ENCODE measurements at regions not wholly inside any gene's neighbourhood (a gene's known extent, or its start where the extent isn't known, plus 50 kb on each side); places are given as distances from the start of the nearest gene placed in this dataset.

DNA sequence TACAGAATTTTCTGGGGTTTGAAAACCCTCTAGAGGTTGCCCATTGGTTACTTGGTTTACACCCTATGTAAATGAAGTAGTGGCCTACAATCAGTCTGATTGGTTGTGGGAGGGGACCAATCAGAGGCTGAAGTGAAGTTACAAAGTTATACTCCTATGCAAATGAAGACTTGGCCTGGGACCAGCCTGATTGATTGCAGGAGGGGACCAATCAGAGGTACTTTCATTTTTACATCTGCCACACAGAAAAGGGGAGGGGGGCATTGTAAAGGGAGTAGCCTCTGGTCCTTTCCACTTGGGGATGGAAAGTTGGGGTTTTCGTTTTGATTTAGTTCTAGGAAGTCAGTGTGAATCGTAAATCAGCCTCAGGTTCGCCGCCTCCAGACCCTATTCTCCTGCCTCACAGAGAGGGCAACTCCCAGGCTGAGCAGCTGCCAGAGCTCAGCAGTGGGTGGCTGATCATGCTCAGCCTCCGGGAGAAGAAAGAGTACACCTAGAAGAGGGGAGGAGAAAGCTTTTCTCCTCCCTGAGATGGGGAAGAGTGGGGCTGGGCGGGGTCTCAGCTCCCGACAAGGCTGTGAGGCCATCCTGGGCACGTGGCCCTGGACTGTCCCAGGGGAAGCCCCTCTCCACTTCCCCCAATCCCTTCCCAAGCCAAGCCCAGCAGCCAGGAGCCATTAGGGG is 372.5 kb downstream of the GALR1 start:
- TF ChIP-seq POLR2A (IDR thresholded peaks at IDR 0.05; ENCODE audit: low read length) (no peak), GATA1 (IDR thresholded peaks at IDR 0.05; ENCODE audit: low read depth, low read length) (no peak)

All from erythroblast (primary cell).